H1 (cell line): ENCODE measurements at regions not wholly inside any gene's neighbourhood (a gene's known extent, or its start where the extent isn't known, plus 50 kb on each side); places are given as distances from the start of the nearest gene placed in this dataset.

Experiments used
- CTCF ChIA-PET: fragments of 300-600 bp; sonication (Branson Sonifier 250); formaldehyde crosslinking; loops from one replicate; lab custom pipeline; 2021; ENCODE audit not compliant: partially characterized antibody; lab: Charles Lee
- POLR2A ChIA-PET: fragments of 300-600 bp; sonication (Branson Sonifier 250); formaldehyde crosslinking; loops from one replicate; lab custom pipeline; 2021; ENCODE audit warnings: inconsistent platforms; ENCODE audit not compliant: partially characterized antibody; lab: Charles Lee
- DNase-seq, 2 experiments: peaks; one replicate each; pipeline versions ENCODE4 v3.0.0 to v3.0.0-alpha.2; 2010 to 2022; ENCODE audit warnings: low spot score in 2 of 2, low read depth in 1 of 2, mixed read lengths in 1 of 2
- FAIRE-seq: peaks from 2 replicates; lab custom pipeline; 2011; peaks lifted over from hg19 to GRCh38; lab: Jason Lieb, UNC
- H2AFZ ChIP-seq: 2 replicates; pipeline ENCODE4 v1.8.1; 2012; ENCODE audit warnings: low read length, inconsistent platforms
- H2AK5ac ChIP-seq: 2 replicates; pipeline ENCODE4 v1.6.1; 2013; ENCODE audit warnings: low read depth, low read length
- H2BK120ac ChIP-seq: replicated peaks from 2 replicates; pipeline ENCODE3; 2013; ENCODE audit warnings: low read depth, low read length, inconsistent platforms
- H2BK12ac ChIP-seq: 2 replicates; pipeline ENCODE4 v1.6.1; 2013; ENCODE audit warnings: low read depth, low read length
- H2BK15ac ChIP-seq: 2 replicates; pipeline ENCODE4 v1.6.1; 2013; ENCODE audit warnings: low read length
- H2BK20ac ChIP-seq: 2 replicates; pipeline ENCODE4 v1.6.1; 2013; ENCODE audit warnings: low read length
- H2BK5ac ChIP-seq: 2 replicates; pipeline ENCODE4 v1.6.1; 2013; ENCODE audit warnings: low read depth, low read length
- H3K14ac ChIP-seq: 2 replicates; pipeline ENCODE4 v1.6.1; 2013; ENCODE audit warnings: inconsistent platforms; ENCODE audit not compliant: insufficient read length
- H3K18ac ChIP-seq: 2 replicates; pipeline ENCODE4 v1.6.1; 2013; ENCODE audit warnings: low read length; ENCODE audit errors: extremely low read depth
- H3K23ac ChIP-seq: 2 replicates; pipeline ENCODE4 v1.6.1; 2013; ENCODE audit warnings: inconsistent platforms; ENCODE audit not compliant: insufficient read length
- H3K23me2 ChIP-seq: 2 replicates; pipeline ENCODE4 v1.6.1; 2013; ENCODE audit warnings: low read depth, low read length
- H3K27ac ChIP-seq: 2 replicates; pipeline ENCODE4 v1.6.1; 2011; ENCODE audit warnings: low read depth, low read length, inconsistent platforms
- H3K27me3 ChIP-seq, 4 experiments: replicated peaks in 1 of 4; 1 replicate in 1 of 4; 2 replicates in 3 of 4; pipeline versions ENCODE4 v1.6.1 to v1.8.1; 2011 to 2013; ENCODE audit warnings: low read length in 3 of 4, mild to moderate bottlenecking in 3 of 4, inconsistent platforms in 2 of 4, mixed read lengths in 2 of 4, moderate library complexity in 1 of 4; ENCODE audit not compliant: control insufficient read depth in 3 of 4, insufficient read depth in 3 of 4; ENCODE audit errors: extremely low read depth in 1 of 4
- H3K36me3 ChIP-seq, 4 experiments: 2 replicates each; pipeline versions ENCODE4 v1.6.1 to v1.8.1; 2011 to 2013; ENCODE audit warnings: mild to moderate bottlenecking in 4 of 4, low read length in 3 of 4, moderate library complexity in 2 of 4, control low read depth in 1 of 4, inconsistent platforms in 1 of 4; ENCODE audit not compliant: insufficient read depth in 4 of 4, control insufficient read depth in 2 of 4
- H3K4ac ChIP-seq: replicated peaks from 2 replicates; pipeline ENCODE3; 2013; ENCODE audit warnings: low read length, low read depth, mixed read lengths, inconsistent platforms; ENCODE audit not compliant: insufficient read length
- H3K4me1 ChIP-seq, 4 experiments: replicated peaks in 1 of 4; 1 replicate in 1 of 4; 2 replicates in 3 of 4; pipeline versions ENCODE4 v1.6.1 to v1.8.1; 2011 to 2013; ENCODE audit warnings: low read length in 3 of 4, inconsistent platforms in 2 of 4, mixed read lengths in 1 of 4; ENCODE audit not compliant: insufficient read depth in 4 of 4, control insufficient read depth in 3 of 4
- H3K4me2 ChIP-seq, 2 experiments: 2 replicates each; pipeline versions ENCODE4 v1.6.1 to v1.8.1; 2011 to 2013; ENCODE audit warnings: low read depth in 2 of 2, low read length in 2 of 2, control low read depth in 1 of 2, inconsistent platforms in 1 of 2, mild to moderate bottlenecking in 1 of 2; ENCODE audit not compliant: insufficient read depth in 1 of 2
- H3K4me3 ChIP-seq, 4 experiments: fragments of 200-600, 300-600 bp in 1 of 4; sonication (generic), shearing (Covaris generic), sonication (Bioruptor Twin) in 1 of 4; 2 replicates each; pipeline versions ENCODE4 v1.5.1 to v1.8.1; 2011 to 2016; ENCODE audit warnings: low read length in 4 of 4, low read depth in 3 of 4, control low read depth in 2 of 4, inconsistent platforms in 2 of 4, mild to moderate bottlenecking in 2 of 4, mixed read lengths in 1 of 4, moderate library complexity in 1 of 4; ENCODE audit not compliant: insufficient read depth in 2 of 4; ENCODE audit errors: extremely low read depth in 1 of 4
- H3K56ac ChIP-seq: replicated peaks from 2 replicates; pipeline ENCODE3; 2013; ENCODE audit warnings: low read depth, mild to moderate bottlenecking, mixed read lengths, low read length, inconsistent platforms; ENCODE audit not compliant: insufficient read length
- H3K79me1 ChIP-seq: 2 replicates; pipeline ENCODE4 v1.6.1; 2013; ENCODE audit warnings: low read depth, low read length, control low read depth
- H3K79me2 ChIP-seq, 2 experiments: 2 replicates each; pipeline versions ENCODE4 v1.6.1 to v1.8.1; 2012 to 2013; ENCODE audit warnings: low read length in 2 of 2, mild to moderate bottlenecking in 2 of 2, inconsistent platforms in 1 of 2; ENCODE audit not compliant: insufficient read depth in 2 of 2, control insufficient read depth in 1 of 2
- H3K9ac ChIP-seq, 4 experiments: replicated peaks in 1 of 4; 1 replicate in 1 of 4; 2 replicates in 3 of 4; pipeline versions ENCODE4 v1.6.1 to v1.8.1; 2011 to 2013; ENCODE audit warnings: low read depth in 3 of 4, low read length in 3 of 4, control low read depth in 2 of 4, mild to moderate bottlenecking in 2 of 4, moderate library complexity in 2 of 4, inconsistent platforms in 1 of 4; ENCODE audit errors: extremely low read depth in 1 of 4
- H3K9me3 ChIP-seq, 2 experiments: 2 replicates each; pipeline versions ENCODE4 v1.6.1 to v1.8.1; 2012 to 2013; ENCODE audit warnings: mild to moderate bottlenecking in 2 of 2, moderate library complexity in 2 of 2, control low read depth in 1 of 2, inconsistent platforms in 1 of 2, low read depth in 1 of 2, low read length in 1 of 2, mixed read lengths in 1 of 2; ENCODE audit not compliant: insufficient read depth in 2 of 2
- H4K20me1 ChIP-seq, 2 experiments: replicated peaks in 1 of 2; 2 replicates each; pipeline versions ENCODE3 to v1.8.1; 2011 to 2013; ENCODE audit warnings: inconsistent platforms in 2 of 2, low read length in 2 of 2, mild to moderate bottlenecking in 1 of 2; ENCODE audit not compliant: insufficient read depth in 2 of 2, control insufficient read depth in 1 of 2
- H4K5ac ChIP-seq: 2 replicates; pipeline ENCODE4 v1.6.1; 2013; ENCODE audit warnings: low read length, low read depth, mixed read lengths, inconsistent platforms; ENCODE audit not compliant: insufficient read length
- H4K8ac ChIP-seq: 2 replicates; pipeline ENCODE4 v1.8.0; 2013; ENCODE audit warnings: mild to moderate bottlenecking, moderate library complexity, low read length, inconsistent platforms; ENCODE audit not compliant: insufficient read depth; ENCODE audit errors: extremely low read depth
- H4K91ac ChIP-seq: replicated peaks from 2 replicates; pipeline ENCODE3; 2013; ENCODE audit warnings: low read length, mixed read lengths, inconsistent platforms; ENCODE audit not compliant: insufficient read length
- ATF3 ChIP-seq: IDR thresholded peaks from 2 replicates; pipeline ENCODE4 v1.6.1; 2011; ENCODE audit warnings: low read depth, mild to moderate bottlenecking, low read length; ENCODE audit not compliant: insufficient read depth
- BACH1 ChIP-seq: IDR thresholded peaks from 2 replicates; pipeline ENCODE4 v1.6.1; 2012; ENCODE audit warnings: low read length, improper control_type of control experiment
- E2F6 ChIP-seq: IDR thresholded peaks from 2 replicates; pipeline ENCODE4 v1.6.1; 2012; ENCODE audit warnings: inconsistent platforms
- EP300 ChIP-seq, 2 experiments: IDR thresholded peaks; 1 replicate in 1 of 2; 2 replicates in 1 of 2; pipeline ENCODE4 v1.6.1; 2011 to 2012; ENCODE audit warnings: low read depth in 2 of 2, low read length in 2 of 2, mild to moderate bottlenecking in 2 of 2, borderline replicate concordance in 1 of 2, inconsistent platforms in 1 of 2, moderate library complexity in 1 of 2
- FOSL1 ChIP-seq: IDR thresholded peaks from 2 replicates; pipeline ENCODE4 v1.6.1; 2011; ENCODE audit warnings: mild to moderate bottlenecking, low read depth, low read length, moderate library complexity; ENCODE audit not compliant: insufficient read depth
- RAD21 ChIP-seq, 2 experiments: IDR thresholded peaks in 1 of 2; conservative IDR thresholded peaks in 1 of 2; 2 replicates each; pipeline ENCODE4 v1.6.1; 2011; ENCODE audit warnings: low read depth in 2 of 2, low read length in 2 of 2, improper control_type of control experiment in 1 of 2, inconsistent platforms in 1 of 2, mild to moderate bottlenecking in 1 of 2, moderate library complexity in 1 of 2
- SIRT6 ChIP-seq: IDR thresholded peaks from one replicate; pipeline ENCODE4 v1.7.1; 2012; ENCODE audit warnings: low read length, inconsistent platforms
- SP1 ChIP-seq: IDR thresholded peaks from 2 replicates; pipeline ENCODE4 v1.6.1; 2011; ENCODE audit warnings: low read depth, low read length
- TAF7 ChIP-seq: optimal IDR thresholded peaks from 2 replicates; pipeline ENCODE3; 2011; ENCODE audit warnings: low read depth, mild to moderate bottlenecking, inconsistent platforms, low read length, moderate library complexity, borderline replicate concordance
- TBP ChIP-seq: IDR thresholded peaks from 2 replicates; pipeline ENCODE4 v1.6.1; 2011; ENCODE audit warnings: low read depth, low read length, improper control_type of control experiment
- WGBS, 2 experiments: shearing (Covaris generic) in 1 of 2; methylation state at CpG; one replicate each; pipeline versions ENCODE4 v1.1.6 to v1.1.7; 2013 to 2015; ENCODE audit warnings: low lambda C conversion rate in 2 of 2, mixed read lengths in 2 of 2, inconsistent platforms in 1 of 2, low coverage in 1 of 2, missing lambda C conversion rate in 1 of 2; ENCODE audit not compliant: insufficient replicate concordance in 2 of 2, insufficient coverage in 1 of 2, insufficient read length in 1 of 2; ENCODE audit errors: extremely low coverage in 1 of 2, missing lambda C conversion rate in 1 of 2; 5-methylcytosine and 5-hydroxymethylcytosine counted together

DNA sequence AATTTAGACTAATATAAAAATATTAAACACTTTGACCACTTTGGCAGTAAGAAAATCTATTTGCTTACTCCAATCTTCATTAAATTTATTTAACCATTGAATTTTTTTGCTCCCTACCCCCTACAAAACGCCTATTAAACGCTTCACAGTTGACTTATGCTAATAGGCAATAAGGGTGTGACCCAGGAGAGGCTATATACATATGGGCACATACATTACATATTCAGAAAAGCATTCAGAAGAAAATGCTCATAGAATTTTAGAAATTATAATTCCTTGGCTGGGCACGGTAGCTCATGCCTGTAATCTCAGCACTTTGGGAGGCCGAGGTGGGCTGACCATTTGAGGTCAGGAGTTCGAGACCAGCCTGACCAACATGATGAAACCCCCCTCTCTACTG, 95.6 kb upstream of the STARD13 start:
- CTCF ChIA-PET = interaction anchor here (0.7 kb wide), 1 partner anchor 145 kb away, joined by 3 read pairs; no protein-coding TSS in a partner anchor
- Histone ChIP-seq H2BK5ac (no peak overlapping the region), H3K79me2 (no peaks in the 10 kb centered on the region), H3K4ac (no peak overlapping the region), H3K79me1 (no peaks in the 10 kb centered on the region), H3K18ac (no peak overlapping the region), H2BK20ac (no peak overlapping the region), H4K5ac (no peak overlapping the region), H2AFZ (no peak overlapping the region), H2BK12ac (no peak overlapping the region), H4K91ac (no peak overlapping the region), H2AK5ac (no peak overlapping the region), H4K20me1 (no peaks in the 10 kb centered on the region), H2BK15ac (no peak overlapping the region), H3K27me3 (no peaks in the 10 kb centered on the region), H3K4me2 (no peak overlapping the region), H3K36me3 (no peaks in the 10 kb centered on the region), H3K56ac (no peak overlapping the region), H3K14ac (no peak overlapping the region), H3K9ac (no peak overlapping the region), H2BK120ac (no peak overlapping the region), H3K9me3 (no peaks in the 10 kb centered on the region), H4K8ac (no peak overlapping the region), H3K4me1 (peaks cover 0 to 2% (median 0%) of the 10 kb centered on the region in 4 experiments; a peak in 2 of 7 replicates), H3K23ac (no peak overlapping the region), H3K27ac (no peak overlapping the region), H3K4me3 (no peak overlapping the region), H3K23me2 (0 out of 2 replicates have a peak, but pooled peaks cover 2% of the 10 kb centered on the region)
- FAIRE-seq (no peak), DNase-seq (no peak)
- 91% methylated on average over 5 of the region's 5 CpGs; no CpG with 5 or more reads in 1 of the 2 experiments for WGBS, 2 experiments
- POLR2A ChIA-PET = no interaction called here
- TF ChIP-seq RAD21 (IDR thresholded peaks at IDR 0.05 in 1 of 2, conservative IDR thresholded peaks at IDR 0.05 in 1 of 2; ENCODE audit: low read depth in 2 of 2, low read length in 2 of 2) = no peak
- no peak for TF ChIP-seq EP300 (IDR thresholded peaks at IDR 0.05; ENCODE audit: borderline replicate concordance in 1 of 2, low read depth in 2 of 2, low read length in 2 of 2)
- no peak for TF ChIP-seq TAF7
- TF ChIP-seq FOSL1 = no peak
- TF ChIP-seq BACH1 = no peak
- TF ChIP-seq TBP = no peak
- no peak for TF ChIP-seq SP1
- no peak for TF ChIP-seq SIRT6
- TF ChIP-seq E2F6 = no peak
- no peak for TF ChIP-seq ATF3
